GM23338 (cell line): ENCODE measurements at regions not wholly inside any gene's neighbourhood (a gene's known extent, or its start where the extent isn't known, plus 50 kb on each side); places are given as distances from the start of the nearest gene placed in this dataset.

Source experiments
- CREB1 ChIP-seq: fragments of 250-450 bp; sonication (Bioruptor Pico); IDR thresholded peaks from 2 replicates; pipeline ENCODE4 v1.5.0; 2020; ENCODE audit warnings: low read depth, mild to moderate bottlenecking, moderate library complexity
- ETS1 ChIP-seq: IDR thresholded peaks from 2 replicates; pipeline ENCODE4 v1.6.1; 2016; ENCODE audit warnings: antibody characterized with exemption
- EZH2 ChIP-seq: fragments of 200-600 bp; sonication (generic); IDR thresholded peaks from one replicate; pipeline ENCODE4 v1.8.0; 2017; ENCODE audit warnings: antibody characterized with exemption, mild to moderate bottlenecking, low read depth; ENCODE audit not compliant: unreplicated experiment
- EZH2phosphoT487 ChIP-seq: fragments of 200-600 bp; sonication (generic); IDR thresholded peaks from one replicate; pipeline ENCODE4 v1.8.1; 2018; ENCODE audit warnings: antibody characterized with exemption; ENCODE audit not compliant: unreplicated experiment
- JUNB ChIP-seq: IDR thresholded peaks from one replicate; pipeline ENCODE4 v1.6.1; 2016; ENCODE audit warnings: antibody characterized with exemption; ENCODE audit not compliant: unreplicated experiment
- POLR2AphosphoS5 ChIP-seq: IDR thresholded peaks from 2 replicates; pipeline ENCODE4 v1.6.1; 2016; ENCODE audit warnings: antibody characterized with exemption, low read depth
- STAT1 ChIP-seq: IDR thresholded peaks from one replicate; pipeline ENCODE4 v1.6.1; 2016; ENCODE audit warnings: antibody characterized with exemption; ENCODE audit not compliant: unreplicated experiment
- TF ChIP-seq, protein P1 (sequence below), 2 experiments: fragments of 200-600 bp in 1 of 2; sonication (generic) in 1 of 2; conservative IDR thresholded peaks; 2 replicates each; pipeline versions ENCODE4 v1.5.1 to v1.6.1; 2016 to 2017; ENCODE audit warnings: antibody characterized with exemption in 2 of 2, low read depth in 2 of 2, mild to moderate bottlenecking in 2 of 2, moderate library complexity in 1 of 2
- TF ChIP-seq, protein P2 (sequence below): IDR thresholded peaks from one replicate; pipeline ENCODE4 v1.6.1; 2018; ENCODE audit warnings: antibody characterized with exemption; ENCODE audit not compliant: unreplicated experiment

DNA sequence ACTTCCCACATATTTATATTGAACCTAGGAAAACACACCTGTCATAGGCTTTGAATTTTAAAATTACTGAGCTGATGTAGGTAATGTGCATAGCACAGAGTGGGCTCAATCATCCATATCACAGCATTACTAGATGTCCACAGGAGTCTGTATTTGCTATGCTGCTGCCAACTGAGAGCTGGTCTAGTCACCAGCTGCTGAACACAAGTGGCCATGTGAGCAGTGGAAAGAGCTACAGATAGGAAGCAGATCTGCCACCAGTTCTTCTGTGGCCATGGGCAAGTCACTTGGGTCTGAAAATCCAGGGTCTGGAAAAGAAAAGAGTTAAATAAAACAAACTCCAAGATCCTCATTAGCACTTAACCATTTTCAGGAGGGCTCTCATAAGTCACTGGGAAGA, 91.8 kb downstream of the APIP start:
- TF ChIP-seq, protein P1, sequence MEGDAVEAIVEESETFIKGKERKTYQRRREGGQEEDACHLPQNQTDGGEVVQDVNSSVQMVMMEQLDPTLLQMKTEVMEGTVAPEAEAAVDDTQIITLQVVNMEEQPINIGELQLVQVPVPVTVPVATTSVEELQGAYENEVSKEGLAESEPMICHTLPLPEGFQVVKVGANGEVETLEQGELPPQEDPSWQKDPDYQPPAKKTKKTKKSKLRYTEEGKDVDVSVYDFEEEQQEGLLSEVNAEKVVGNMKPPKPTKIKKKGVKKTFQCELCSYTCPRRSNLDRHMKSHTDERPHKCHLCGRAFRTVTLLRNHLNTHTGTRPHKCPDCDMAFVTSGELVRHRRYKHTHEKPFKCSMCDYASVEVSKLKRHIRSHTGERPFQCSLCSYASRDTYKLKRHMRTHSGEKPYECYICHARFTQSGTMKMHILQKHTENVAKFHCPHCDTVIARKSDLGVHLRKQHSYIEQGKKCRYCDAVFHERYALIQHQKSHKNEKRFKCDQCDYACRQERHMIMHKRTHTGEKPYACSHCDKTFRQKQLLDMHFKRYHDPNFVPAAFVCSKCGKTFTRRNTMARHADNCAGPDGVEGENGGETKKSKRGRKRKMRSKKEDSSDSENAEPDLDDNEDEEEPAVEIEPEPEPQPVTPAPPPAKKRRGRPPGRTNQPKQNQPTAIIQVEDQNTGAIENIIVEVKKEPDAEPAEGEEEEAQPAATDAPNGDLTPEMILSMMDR (conservative IDR thresholded peaks at IDR 0.05; ENCODE audit: low read depth in 2 of 2) = no peak
- no peak for TF ChIP-seq EZH2
- TF ChIP-seq POLR2AphosphoS5 = no peak
- no peak for TF ChIP-seq ETS1
- TF ChIP-seq EZH2phosphoT487 = no peak
- no peak for TF ChIP-seq STAT1
- TF ChIP-seq, protein P2, sequence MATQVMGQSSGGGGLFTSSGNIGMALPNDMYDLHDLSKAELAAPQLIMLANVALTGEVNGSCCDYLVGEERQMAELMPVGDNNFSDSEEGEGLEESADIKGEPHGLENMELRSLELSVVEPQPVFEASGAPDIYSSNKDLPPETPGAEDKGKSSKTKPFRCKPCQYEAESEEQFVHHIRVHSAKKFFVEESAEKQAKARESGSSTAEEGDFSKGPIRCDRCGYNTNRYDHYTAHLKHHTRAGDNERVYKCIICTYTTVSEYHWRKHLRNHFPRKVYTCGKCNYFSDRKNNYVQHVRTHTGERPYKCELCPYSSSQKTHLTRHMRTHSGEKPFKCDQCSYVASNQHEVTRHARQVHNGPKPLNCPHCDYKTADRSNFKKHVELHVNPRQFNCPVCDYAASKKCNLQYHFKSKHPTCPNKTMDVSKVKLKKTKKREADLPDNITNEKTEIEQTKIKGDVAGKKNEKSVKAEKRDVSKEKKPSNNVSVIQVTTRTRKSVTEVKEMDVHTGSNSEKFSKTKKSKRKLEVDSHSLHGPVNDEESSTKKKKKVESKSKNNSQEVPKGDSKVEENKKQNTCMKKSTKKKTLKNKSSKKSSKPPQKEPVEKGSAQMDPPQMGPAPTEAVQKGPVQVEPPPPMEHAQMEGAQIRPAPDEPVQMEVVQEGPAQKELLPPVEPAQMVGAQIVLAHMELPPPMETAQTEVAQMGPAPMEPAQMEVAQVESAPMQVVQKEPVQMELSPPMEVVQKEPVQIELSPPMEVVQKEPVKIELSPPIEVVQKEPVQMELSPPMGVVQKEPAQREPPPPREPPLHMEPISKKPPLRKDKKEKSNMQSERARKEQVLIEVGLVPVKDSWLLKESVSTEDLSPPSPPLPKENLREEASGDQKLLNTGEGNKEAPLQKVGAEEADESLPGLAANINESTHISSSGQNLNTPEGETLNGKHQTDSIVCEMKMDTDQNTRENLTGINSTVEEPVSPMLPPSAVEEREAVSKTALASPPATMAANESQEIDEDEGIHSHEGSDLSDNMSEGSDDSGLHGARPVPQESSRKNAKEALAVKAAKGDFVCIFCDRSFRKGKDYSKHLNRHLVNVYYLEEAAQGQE = no peak
- no peak for TF ChIP-seq JUNB
- no peak for TF ChIP-seq CREB1 (CRISPR knock-in tag)
